H7 (cell line): ENCODE measurements at regions not wholly inside any gene's neighbourhood (a gene's known extent, or its start where the extent isn't known, plus 50 kb on each side); places are given as distances from the start of the nearest gene placed in this dataset.

Source experiments
- DNase-seq: peaks from one replicate; pipeline ENCODE4 v3.0.0; 2012
- H3K27me3 ChIP-seq: 2 replicates; pipeline ENCODE4 v1.6.0; 2011; ENCODE audit warnings: mild to moderate bottlenecking, low read length; ENCODE audit not compliant: control insufficient read depth, insufficient read depth
- H3K36me3 ChIP-seq: replicated peaks from 2 replicates; pipeline ENCODE4 v1.5.1; 2011; ENCODE audit warnings: low read length; ENCODE audit not compliant: control insufficient read depth, insufficient read depth
- H3K4me3 ChIP-seq: 2 replicates; pipeline ENCODE4 v1.5.1; 2011; ENCODE audit warnings: low read depth, mild to moderate bottlenecking, control low read depth, low read length, moderate library complexity; ENCODE audit not compliant: insufficient read depth

DNA sequence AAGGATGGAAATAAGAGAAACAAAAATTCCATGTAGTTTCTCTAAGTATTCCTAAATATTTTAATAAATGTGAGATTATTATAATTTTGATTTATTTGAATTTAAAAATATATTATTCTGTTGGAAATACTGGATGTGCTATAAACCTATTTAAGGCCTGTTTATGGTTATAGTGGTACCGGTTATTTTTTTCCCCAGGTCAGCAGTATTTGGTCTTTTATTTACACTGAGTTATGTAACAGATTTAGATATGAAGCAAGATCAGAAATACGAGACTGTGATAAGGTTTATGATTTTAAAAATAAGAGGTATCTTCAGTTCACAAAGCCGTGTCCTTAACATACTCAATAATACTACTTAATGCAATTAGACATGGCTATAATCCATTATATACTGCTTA is 634.3 kb upstream of the POU3F2 start:
- Histone ChIP-seq H3K36me3 (no peaks in the 10 kb centered on the region), H3K4me3 (no peak overlapping the region), H3K27me3 (no peaks in the 10 kb centered on the region)
- DNase-seq: no peak

DNA sequence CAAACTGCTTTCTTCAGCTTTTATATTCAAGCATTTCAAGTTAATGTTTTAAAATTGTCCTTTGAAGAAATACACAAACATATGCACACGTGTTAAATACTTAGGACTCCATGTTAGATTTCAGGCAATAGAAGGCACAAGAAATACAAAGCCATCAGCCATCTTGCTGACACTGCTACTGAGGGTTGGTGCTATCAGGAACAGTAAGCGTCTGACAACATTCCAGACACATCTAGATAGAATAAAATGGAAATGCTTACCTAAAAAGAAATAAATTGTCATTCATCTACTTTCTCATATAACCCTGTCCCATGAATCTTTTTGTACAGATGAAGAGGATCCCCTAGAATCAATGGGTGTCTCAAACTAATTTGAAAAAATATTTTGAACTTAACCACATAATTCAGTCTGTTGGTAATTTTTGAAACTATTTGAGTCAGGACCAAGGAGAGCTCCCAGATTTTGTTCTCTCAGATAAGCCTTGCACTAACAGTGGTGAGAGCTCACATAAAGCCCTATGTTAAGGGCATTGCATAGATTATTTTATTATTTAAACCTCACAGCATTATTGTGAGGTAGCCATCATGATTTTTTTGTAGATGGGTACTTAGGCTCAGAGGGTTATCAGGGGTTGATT is 631.1 kb upstream of the POU3F2 start:
- Histone ChIP-seq H3K36me3 (no peaks in the 10 kb centered on the region), H3K27me3 (no peaks in the 10 kb centered on the region), H3K4me3 (no peak overlapping the region)
- peak; percentile 7 for DNase-seq

DNA sequence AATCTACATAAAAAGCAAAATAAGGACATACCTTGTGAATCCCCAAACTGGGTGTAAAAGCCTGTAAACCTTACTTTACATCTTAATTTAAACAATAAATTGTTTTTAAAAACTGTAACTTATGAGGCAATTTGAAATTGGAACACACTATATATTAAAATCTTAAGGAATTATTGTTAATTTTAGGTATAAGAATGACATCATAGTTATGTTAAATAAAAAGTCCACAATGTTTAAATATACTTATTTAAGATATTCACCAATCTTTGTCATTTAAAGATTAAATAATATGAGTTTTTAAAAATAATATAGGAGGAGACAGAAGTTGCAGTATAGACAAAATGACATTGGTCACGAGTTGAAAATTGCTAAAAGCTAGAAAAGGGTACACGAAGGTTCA is 621.9 kb upstream of the POU3F2 start:
- Histone ChIP-seq H3K27me3 (no peaks in the 10 kb centered on the region), H3K36me3 (no peaks in the 10 kb centered on the region), H3K4me3 (no peak overlapping the region)
- no peak for DNase-seq

DNA sequence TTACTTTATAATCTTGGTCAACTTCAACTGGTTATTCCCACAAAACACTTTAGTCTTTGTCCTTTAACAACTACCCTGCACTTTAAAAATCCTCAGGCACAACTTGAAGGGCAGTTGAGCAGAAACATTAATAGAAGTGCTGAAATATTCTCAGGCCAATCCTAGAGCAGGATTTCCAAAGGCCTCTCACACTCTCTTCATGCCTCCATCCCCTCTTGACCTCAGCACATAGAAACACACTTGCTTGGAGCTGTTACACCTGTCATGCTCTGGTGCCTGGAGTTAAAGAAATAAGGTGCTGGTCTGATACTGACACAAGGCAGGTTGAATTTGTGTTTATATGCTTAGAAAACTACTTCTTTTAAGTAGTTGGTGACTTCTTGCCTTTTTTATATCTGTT is 618.8 kb upstream of the POU3F2 start:
- no peak for DNase-seq
- Histone ChIP-seq H3K4me3 (no peak overlapping the region), H3K36me3 (no peaks in the 10 kb centered on the region), H3K27me3 (no peaks in the 10 kb centered on the region)

DNA sequence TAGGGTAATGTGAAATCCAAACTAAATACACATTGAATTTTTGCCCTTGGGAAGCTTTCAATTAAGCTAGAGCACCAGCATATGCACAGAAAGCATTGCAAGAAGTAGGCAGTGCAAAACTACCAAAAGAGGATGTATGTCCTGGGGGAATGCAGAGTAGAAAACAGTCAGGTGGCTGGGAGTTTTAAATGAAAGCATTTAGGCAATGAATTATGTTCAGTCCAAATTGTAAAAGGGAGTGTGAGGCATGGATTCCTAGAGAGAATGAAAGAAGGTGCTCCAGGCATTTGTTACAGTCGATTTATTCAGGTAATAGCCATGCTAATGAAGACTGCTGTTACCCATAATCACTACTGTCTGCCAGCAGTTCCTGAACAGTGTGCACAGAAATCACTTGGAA is 604.1 kb upstream of the POU3F2 start:
- no peaks in the 10 kb centered on the region for H3K36me3 ChIP-seq
- no peak for DNase-seq

DNA sequence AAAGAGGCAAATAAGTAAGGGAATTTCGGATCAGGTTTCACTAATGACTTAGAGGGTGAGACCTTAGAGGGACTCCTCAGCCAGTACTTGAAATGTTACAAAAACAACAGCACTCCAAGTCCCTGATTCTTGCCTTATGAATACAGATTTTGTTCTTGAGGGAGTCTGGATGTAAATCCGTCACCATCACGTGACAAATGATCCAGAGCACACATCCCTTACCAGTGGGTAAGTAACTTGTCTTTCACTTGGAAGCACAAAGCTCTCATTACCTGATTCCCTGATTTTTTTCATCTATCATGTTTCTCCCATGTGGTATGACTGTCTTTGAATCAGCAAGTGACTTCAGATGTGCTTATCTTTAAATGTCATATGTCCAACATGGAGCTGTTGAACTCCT is 595.3 kb upstream of the POU3F2 start:
- H3K27me3 ChIP-seq: no peaks in the 10 kb centered on the region
- DNase-seq: no peak
- no peaks in the 10 kb centered on the region for H3K36me3 ChIP-seq
- H3K4me3 ChIP-seq: no peak overlapping the region

More for the DNA sequence above, 604.1 kb upstream of the POU3F2 start:
- no peaks in the 10 kb centered on the region for H3K27me3 ChIP-seq
- no peak overlapping the region for H3K4me3 ChIP-seq

DNA sequence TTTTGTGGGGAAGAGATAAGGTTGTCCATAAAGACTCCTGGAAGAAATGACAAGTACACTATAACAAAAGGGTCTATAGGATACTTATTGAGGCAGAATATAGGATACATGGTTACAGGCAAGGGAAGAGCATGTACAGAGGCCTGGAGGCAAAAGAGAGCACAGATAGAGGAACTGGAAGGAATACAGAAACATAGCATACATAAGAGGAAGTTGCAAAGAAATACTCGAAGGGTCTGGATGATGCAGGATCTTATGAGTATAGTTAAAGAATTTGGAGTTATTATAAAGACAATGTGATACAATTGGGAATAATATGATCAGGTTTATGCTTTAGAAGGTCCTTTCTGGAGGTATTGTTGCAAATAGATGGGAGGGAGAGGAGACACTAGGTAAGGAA is 592.7 kb upstream of the POU3F2 start:
- H3K27me3 ChIP-seq: no peaks in the 10 kb centered on the region
- no peaks in the 10 kb centered on the region for H3K36me3 ChIP-seq
- DNase-seq: no peak
- no peak overlapping the region for H3K4me3 ChIP-seq

DNA sequence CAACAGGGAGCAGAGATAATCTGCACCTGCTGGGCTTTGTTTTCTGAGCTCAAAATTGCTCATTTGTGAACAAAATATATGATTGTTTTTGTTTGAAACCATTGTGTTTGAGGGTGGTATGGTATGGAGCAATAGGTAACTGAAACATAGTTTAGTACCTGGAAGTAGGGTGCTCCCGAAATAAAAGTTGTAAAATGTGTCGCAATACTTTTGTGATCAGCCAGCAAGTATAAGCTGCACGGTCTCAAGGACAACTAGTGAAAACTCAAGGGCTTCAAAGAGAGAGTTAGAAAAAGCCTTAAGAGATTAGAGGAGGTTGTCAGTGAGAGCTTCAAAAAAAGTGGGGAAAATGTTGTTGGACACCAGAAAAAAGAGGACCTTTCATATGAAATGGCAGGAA is 579.8 kb upstream of the POU3F2 start:
- no peaks in the 10 kb centered on the region for H3K36me3 ChIP-seq
- H3K27me3 ChIP-seq: no peaks in the 10 kb centered on the region
- H3K4me3 ChIP-seq: no peak overlapping the region
- no peak for DNase-seq

DNA sequence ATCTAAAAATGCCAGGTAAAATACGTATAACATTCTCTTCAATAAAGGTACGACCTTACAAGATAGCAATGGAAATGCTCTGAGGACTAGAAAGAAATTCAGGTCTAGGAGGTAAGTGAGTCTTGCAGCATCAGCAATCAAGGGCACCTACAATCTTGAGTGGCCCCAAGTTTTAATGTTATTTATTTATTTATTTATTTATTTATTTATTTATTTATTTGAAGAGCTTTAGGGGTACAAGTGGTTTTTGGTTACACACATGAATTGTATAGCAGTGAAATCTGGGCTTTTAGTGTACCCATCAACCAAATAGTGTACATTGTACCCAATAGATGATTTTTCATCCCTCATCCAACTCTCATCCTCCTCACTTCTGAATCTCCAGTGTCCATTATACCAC is 574.0 kb upstream of the POU3F2 start:
- Histone ChIP-seq H3K4me3 (no peak overlapping the region), H3K27me3 (no peaks in the 10 kb centered on the region), H3K36me3 (no peaks in the 10 kb centered on the region)
- no peak for DNase-seq

DNA sequence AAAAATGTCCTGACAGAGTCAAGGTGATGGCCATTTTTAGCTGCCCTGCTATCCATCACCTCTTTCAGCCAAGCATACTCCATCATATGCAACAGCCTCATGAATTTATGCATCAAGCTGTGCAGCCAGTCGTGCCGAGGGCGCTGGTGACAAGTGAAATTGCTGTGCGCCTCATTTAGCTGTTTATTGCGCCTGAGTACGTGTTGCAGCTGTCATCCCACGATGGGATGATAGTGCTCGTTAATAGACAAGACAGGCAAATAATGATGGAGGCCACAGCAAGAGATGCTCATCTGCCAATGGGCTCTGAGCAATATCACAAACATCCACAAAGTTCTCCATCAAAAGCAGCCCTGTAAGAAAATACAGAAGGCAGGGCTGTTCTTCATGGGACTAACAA is 562.3 kb upstream of the POU3F2 start:
- DNase-seq: no peak
- H3K27me3 ChIP-seq: no peaks in the 10 kb centered on the region
- H3K36me3 ChIP-seq: no peaks in the 10 kb centered on the region
- no peak overlapping the region for H3K4me3 ChIP-seq

DNA sequence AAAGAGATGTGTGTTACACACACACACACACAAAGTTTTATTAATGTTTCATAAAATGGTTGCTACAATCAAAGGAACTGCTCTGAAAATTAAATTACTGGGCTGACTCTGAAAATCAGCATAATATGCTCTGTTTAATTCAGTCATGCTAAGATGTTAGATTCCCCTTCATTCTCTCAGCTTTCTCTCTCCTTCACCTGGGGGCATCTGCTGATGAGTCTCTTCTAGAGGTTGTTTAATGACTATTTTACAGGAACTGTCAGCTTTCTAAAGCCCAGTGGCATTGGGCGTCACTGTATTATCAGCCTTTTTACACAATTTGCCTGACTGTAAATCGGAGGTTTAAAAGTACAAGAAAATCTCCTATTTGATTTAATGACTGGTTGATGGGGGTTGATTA is 559.7 kb upstream of the POU3F2 start:
- H3K4me3 ChIP-seq: no peak overlapping the region
- no peaks in the 10 kb centered on the region for H3K36me3 ChIP-seq
- no peak for DNase-seq
- H3K27me3 ChIP-seq: no peaks in the 10 kb centered on the region

DNA sequence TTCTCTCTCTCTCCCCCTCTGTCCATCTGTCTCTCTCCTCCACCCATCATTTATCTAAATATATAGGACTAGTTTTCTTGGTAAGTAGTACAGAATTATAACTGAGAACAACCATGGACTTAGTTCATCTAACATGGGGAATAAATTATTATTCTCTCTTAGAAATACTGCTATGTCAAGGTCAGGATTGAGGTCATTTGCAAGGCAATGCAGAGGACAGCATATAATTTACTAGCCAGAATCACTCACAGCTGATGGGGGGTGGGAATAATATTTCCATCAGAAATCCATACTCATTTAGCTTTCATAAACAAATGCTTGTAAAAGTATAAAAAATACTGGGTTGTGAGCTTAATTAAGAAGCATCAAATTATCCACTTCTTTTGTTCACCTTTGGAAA is 553.9 kb upstream of the POU3F2 start:
- H3K4me3 ChIP-seq: no peak overlapping the region
- DNase-seq: no peak
- no peaks in the 10 kb centered on the region for H3K36me3 ChIP-seq
- H3K27me3 ChIP-seq: no peaks in the 10 kb centered on the region

DNA sequence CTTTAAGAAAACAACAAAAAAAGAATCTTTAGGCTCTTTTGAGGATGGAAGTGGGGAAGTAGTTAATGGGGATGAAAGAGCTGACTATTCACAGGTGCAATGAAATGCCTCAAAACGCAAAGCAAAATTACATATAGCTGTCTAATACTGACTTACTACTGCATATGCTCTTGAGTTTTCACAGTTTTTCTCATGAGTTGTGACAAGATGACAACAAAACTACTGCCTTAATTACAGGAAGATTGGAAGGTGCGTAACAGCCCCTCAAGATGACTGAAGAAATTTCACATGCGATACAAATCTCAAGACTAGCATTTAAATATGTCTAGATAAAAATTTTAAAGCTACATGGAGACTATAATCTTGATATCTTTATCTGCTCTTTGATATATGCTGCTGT is 547.8 kb upstream of the POU3F2 start:
- DNase-seq: no peak
- Histone ChIP-seq H3K36me3 (no peaks in the 10 kb centered on the region), H3K4me3 (no peak overlapping the region)

DNA sequence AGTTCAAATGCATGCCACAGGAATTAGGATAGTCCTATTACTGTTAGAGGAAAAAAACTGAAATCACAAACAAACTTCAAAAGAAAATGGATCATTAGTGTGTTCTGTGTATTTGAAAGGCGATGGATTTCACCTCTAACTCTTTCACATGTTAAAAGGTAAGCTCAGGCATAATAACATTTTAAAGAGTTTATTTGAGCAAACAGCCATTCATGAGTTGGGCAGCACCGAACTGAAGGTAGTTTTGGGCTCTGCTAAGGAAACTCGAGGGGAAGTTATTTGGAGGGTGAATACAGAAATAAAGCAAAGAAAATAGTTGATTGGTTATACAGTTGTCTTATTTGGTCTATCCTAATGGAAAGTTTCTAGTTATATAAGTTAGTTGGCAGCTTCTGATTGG is 546.5 kb upstream of the POU3F2 start:
- no peaks in the 10 kb centered on the region for H3K36me3 ChIP-seq
- no peak overlapping the region for H3K4me3 ChIP-seq
- no peak for DNase-seq
- no peaks in the 10 kb centered on the region for H3K27me3 ChIP-seq

More for the DNA sequence above, 547.8 kb upstream of the POU3F2 start:
- no peaks in the 10 kb centered on the region for H3K27me3 ChIP-seq

DNA sequence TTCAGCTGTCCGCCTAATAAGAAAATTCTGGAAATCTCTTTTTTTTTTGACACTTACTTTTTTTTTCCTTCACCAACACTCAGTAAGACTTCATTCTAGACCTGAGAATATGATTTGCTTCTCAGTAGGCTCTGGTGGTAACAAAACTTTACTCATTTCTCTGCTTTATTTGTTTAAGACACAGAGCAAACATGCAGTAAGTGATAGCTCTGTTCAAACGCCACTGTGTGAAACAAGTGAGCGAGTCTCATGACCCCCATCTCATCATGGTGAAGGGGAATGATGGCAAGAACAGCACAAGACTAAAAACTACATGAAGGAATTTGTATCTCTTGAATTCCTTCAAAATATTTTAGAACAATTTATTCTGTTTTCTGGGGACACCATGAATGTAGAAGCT is 541.6 kb upstream of the POU3F2 start:
- Histone ChIP-seq H3K36me3 (no peaks in the 10 kb centered on the region), H3K4me3 (no peak overlapping the region), H3K27me3 (no peaks in the 10 kb centered on the region)
- no peak for DNase-seq

DNA sequence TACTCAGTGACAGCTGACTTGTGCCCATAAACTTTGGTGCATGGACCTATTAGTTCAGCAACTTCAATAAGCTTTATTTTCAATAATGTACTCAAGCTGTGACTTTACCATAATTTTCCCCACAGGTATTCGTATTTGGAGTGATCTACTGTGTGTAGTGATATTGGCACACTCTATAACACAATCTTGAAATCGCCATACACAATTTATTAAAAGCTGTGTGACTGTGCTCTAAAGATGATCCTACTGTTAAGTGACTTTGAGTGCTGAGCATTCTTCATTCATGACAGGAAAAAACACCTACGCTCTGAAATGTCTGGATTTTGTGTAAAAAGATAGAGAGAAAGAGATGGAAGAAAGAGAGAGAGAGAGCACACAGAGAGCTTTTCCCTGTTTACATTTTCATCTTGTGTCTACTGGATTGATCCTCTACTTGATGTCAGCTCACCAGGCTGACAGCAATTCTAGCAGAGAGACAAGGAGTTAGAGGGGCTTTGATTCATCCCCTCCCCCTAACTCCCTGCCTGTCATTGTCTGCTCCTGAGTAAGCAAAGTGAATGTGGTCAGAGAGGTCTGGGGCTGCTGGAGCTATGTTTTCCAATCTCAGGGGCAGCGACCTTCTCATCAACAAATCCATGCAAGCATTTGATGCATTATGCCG is 538.7 kb upstream of the POU3F2 start:
- Histone ChIP-seq H3K36me3 (no peaks in the 10 kb centered on the region), H3K27me3 (no peaks in the 10 kb centered on the region), H3K4me3 (no peak overlapping the region)
- DNase-seq: peak; percentile 2
